HG03432 (cell line): ENCODE measurements at regions not wholly inside any gene's neighbourhood (a gene's known extent, or its start where the extent isn't known, plus 50 kb on each side); places are given as distances from the start of the nearest gene placed in this dataset.

ENCODE experiments used
- ATAC-seq: cut with Tn5 transposase; IDR thresholded peaks from one replicate; pipeline ENCODE4 v1.9.1; 2021; ENCODE audit warnings: mild to moderate bottlenecking, moderate library complexity; ENCODE audit not compliant: unreplicated experiment

DNA sequence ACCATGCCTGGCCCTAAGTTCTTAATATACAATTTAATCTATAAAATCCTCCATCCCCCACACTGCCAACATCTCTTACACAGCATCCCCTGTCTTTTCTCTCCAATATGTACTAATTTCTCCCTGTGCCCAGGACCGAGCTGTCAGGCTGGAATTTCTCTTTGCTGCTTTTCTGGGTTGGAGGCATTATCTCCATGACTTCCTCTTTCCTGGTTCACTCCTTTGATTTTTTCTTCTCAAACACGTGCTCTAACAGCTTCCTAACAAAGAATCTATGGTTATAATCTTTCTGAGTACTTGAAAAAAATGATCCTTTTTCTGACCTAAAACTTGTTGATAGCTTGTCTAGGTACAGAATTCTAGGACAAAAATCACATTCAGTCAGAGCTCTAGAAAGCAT, 112.8 kb downstream of the C1D start:
- ATAC-seq, result no peak

DNA sequence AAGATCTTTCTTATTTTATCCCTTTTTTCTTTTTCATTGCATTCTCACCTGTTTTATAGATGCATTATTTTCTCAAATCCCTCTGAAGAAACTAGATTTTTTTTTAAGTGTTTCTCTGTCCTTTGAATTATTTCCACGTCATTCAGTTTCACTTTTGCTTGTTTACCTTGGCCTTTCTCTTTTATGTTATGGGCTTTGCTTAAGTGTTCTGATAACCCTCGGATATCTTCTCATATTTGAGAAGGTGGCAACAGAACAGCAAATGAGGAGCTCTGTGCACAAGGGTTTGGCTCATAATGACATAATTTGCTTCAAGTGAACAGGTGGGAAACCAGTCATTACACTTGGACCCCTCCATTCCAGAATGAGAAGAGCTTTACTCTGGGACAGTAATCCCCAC, 111.9 kb downstream of the C1D start:
- no peak for ATAC-seq

DNA sequence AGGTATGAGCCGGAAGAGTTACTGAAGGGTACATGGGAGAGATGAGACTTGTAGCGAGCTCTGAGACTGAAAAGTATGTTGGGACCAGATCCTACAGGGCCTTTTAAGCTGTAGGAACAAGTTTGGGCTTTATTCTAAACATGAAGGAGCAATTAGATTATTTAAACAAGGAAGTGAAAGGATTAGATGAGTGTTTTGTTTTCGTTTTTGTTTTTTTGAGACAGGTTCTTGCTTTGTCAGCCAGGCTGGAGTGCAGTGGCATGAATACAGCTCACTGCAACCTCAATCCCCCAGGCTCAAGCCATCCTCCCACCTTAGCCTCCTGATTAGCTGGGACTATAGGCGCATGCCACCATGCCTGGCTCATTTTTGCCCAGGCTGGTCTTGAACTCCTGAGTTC, 110.7 kb downstream of the C1D start:
- ATAC-seq, result peak; percentile 82

DNA sequence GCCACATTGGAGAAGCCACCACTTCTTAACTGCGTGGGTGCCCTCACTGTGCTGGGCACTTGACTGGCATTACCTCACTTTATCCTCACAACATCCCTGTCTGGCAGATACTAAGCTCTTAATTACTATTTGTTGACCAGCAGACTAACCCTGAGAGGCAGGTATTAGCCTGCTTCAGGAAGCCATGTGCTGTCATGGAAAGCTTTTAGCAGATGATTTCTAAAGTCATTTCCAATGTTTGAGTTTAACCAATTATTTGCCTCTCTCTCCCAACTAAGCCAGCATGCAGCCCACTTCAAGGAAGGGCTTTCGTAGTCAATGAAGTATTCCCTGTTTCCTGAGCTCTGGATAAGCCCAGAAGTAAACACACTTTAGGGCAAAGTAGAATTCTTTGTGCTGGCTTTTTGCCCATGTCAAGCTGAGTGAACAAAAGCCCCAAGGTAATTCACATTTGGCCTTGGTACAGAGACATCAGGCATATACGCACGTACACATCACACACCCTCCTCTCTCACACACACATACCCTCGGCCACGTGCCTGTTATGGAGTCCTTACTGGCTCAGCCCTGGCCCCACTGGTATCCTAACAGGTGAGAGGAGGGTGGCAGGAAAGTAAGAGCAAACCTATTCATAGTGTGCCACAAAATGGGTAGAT, 108.6 kb downstream of the C1D start:
- no peak for ATAC-seq

DNA sequence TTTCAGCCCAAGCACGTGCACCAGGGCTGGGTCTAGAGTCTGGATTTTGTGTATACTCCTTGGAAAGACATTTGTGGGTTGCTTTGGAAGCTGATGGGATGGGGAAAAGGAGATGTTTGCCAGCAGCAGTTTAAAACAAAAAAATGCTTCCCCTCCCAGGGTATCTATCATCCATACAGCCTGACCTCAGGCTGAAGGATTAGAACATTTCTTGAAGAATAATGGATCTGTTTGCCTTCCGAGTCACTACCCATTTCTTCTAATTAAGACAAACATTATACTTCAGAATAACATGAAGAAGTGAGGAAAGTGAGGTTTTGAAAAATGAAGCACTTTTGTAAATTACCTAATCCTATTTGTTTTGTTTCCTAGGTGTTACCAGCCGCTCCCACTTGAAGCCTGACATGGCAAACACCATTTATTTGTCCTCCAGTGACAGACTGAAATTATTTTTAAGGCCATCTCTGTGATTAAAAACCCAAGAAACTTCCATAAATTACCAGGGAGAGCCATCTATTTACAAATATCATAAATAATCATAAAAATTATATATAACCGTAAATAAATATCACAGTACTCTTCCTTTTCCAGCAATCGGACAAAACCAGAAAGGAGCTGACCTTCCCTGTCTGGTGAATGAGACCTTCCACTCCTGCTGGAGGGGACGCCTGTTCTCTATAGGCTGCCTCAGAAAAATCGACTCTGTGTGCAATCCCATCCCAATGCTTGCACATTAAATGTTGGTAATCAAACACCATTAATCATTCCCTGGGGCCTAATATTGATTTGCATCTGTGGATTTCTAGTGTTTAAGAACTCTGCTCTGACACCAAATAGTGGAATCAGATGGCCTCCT, 106.8 kb downstream of the C1D start:
- ATAC-seq, result no peak

DNA sequence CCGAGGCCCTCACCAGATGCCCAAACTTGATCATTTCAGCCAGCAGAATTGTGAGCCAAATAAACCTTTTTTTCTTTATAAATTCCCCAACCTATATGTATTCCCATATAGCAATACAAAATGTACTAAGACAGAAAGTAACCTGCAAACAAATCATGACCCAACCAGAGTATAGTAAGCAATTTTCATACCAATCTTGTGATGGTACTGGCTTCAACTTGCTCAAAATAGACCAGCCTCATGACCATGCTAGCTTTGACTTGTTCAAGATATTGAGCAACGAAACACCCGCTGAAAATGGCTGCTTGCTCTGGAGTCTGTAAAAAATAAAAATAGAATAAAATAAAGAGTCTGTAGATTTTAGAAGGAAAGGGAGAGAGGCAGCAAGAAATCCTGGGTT, 97.6 kb downstream of the C1D start:
- no peak for ATAC-seq

DNA sequence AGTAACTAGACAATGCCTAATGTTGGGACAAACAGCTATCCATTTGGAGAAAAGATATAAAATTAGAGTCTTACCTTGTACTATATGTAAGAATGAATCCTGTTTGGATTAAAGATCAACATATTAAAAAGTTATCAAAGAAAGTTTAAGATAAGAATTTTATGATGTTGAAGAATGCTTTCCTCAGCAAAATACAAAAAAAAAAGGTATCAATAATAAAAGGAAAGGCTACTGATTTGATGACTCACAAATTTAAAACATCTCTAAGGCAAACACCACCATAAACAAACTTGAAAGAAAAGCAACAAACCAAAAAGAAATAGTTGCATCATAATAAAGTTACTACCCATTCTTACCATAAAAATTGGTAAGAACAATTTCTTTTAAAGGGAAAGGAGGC, 92.7 kb downstream of the C1D start:
- no peak for ATAC-seq

DNA sequence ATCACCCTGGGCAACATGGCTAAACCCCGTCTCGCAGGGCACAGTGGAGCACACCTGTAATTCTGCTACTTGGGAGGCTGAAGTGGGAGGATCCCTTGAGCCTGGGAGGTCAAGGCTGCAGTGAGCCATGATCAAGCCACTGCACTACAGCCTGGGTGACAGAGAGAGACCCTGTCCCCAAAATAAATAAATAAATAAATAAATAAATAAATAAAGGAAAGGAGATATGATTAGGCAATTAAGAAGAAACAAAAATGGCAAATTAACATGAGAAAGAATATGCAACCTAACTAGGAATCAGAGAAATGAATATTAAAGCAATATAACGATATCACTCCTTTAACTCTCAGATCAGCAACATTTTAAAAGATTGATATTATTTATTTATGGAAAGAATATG, 92.3 kb downstream of the C1D start:
- ATAC-seq, result no peak

DNA sequence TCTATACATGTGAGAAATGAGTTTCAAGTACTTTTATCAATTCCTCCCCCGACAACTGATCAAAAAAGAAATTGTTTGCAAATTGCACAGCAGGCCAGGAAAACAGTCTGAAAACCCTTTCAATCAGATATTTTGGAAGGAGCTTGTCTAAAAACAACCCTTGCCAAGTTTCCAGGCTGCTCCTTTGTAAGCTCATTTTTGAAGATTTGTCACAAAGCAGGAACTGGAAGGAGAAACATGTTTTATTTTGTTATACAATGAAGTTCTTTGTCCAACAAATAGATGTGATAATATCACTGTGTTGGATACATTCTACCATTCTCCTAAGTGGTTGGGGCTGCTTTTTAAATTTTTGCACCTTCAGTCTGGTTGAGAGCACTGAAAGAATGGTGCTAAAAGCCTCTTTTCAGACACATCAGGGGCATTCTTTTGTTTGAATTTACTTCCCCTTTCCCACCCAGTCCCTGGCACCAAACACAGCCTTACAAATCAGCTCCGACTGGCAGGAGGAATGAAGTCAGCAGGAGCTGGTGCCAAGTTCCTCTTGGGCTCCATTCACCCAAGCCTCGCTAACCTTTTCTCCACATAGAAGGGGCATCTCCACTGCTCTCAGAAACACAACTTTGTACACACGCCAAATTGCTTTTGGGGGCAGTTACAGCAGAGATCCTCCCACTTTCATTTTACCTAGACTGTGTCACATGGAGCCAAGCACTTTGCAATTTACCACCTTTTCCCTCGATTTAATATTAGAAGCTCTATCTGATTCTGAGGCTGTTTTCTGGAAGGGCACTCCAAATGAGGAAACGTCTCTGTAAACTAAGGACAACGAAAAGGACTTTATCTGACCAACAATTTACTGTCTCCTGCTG, 88.0 kb downstream of the C1D start:
- no peak for ATAC-seq

DNA sequence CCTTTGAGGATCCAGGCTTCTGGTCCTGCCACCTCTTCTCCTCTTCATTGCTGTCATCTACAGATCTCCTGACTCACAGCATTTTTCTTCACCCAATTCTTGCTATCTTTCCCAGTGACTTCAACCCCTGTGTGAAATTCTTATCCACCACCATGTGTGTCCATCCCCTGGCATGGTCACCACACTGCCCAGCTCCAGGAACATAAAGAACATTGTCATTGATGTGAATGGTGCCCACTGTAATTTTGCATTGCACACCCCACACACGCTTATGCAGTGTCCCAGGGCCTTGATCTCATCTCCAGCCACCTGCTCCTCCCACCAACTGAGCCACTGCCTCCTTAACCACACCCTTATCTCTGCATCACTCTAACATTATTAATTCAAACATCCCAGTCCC, 85.3 kb downstream of the C1D start:
- no peak for ATAC-seq

DNA sequence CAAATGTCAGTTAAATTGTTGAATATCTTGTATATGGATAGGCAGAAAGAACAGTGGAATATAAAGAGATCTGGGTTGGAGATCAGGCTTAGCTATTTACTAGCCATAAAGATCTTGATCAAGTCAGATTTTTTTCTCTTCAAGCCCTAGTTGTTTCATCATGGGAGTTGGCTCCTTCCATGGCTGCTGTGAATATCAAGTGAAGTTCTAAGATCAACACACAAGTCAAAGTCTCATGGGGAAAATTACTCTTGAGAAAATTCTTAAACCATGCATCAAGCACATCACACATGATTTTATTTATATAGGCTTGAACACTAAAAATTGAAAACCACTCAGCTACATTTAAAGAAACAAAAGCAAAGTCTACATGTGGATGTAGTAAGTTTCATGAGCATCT, 79.8 kb downstream of the C1D start:
- no peak for ATAC-seq

DNA sequence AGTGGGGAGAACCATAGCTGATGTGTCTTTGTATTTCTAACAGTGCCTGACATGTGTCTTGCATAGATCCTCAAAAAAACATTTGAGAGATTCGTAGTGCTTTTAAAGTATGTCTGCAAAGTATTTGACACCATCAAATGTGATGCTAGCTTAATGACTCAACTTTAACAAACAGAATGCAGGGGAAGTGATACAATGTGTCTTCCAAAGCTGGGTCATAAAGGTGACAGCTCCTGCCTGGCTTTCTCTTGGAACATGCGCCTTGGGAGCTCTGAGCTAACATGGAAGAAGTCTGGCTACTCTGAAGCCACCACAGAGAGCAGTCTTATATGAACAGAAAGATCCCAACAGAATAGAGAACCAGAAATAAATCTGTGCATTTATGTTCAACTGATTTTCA, 78.2 kb downstream of the C1D start:
- ATAC-seq, result no peak

DNA sequence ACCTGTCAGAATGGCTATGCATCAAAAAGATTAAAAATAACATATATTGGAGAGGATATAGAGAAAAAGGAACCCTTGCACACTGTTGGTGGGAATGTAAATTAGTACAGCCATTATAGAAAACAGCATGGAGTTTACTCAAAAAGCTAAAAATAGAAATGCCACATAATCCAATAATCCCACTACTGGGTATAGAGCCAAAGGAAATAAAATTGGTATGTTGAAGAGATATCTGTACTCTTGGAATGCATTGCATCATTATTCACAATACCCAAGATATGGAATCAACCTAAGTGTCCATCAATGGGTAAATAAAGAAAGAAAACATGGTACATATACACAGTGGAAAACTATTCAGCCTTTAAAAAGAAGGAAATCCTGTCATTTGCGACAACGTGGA, 77.2 kb downstream of the C1D start:
- no peak for ATAC-seq

DNA sequence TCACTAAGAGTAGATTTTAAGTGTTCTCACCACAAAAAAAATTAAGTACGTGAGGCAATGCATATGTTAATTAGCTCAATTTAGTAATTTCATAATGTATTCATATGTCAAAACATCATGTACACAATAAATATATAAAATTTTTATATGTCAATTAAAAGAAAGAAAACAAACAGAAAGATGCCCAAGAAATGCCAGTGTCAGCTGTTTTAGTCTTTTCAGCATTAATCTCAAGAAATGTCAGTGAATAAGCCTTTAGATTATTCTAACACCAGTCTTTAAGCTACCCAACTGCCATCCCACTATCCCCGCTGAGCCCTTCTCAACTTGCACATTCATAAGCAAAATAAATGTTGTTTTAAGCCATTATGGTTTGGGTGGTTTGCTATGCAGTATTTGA, 76.5 kb downstream of the C1D start:
- ATAC-seq, result no peak
